GM23248 (cell line): ENCODE measurements at regions not wholly inside any gene's neighbourhood (a gene's known extent, or its start where the extent isn't known, plus 50 kb on each side); places are given as distances from the start of the nearest gene placed in this dataset. TPM values are rescaled to one million over a fixed set of nuclear protein-coding genes. Genes with fewer than 3 reads are reported as not detected.

ENCODE experiments used
- DNase-seq: peaks from one replicate; pipeline ENCODE4 v3.0.0-alpha.2; 2015
- H2AFZ ChIP-seq: fragments of 200-600 bp; sonication (generic); 2 replicates; pipeline ENCODE4 v1.6.1; 2016; ENCODE audit warnings: antibody characterized with exemption
- H3F3A ChIP-seq: fragments of 200-600 bp; sonication (generic); 2 replicates; pipeline ENCODE4 v1.6.1; 2016; ENCODE audit warnings: mild to moderate bottlenecking, antibody characterized with exemption, mixed run types; ENCODE audit not compliant: insufficient read depth
- H3K27ac ChIP-seq: fragments of 200-600 bp; sonication (generic); 2 replicates; pipeline ENCODE4 v1.5.1; 2016; ENCODE audit warnings: mild to moderate bottlenecking
- H3K27me3 ChIP-seq: fragments of 200-600 bp; sonication (generic); replicated peaks from 2 replicates; pipeline ENCODE4 v1.6.1; 2016; ENCODE audit warnings: mild to moderate bottlenecking; ENCODE audit not compliant: insufficient read depth
- H3K36me3 ChIP-seq: fragments of 200-600 bp; sonication (generic); 2 replicates; pipeline ENCODE4 v1.6.1; 2016; ENCODE audit warnings: low read depth, mild to moderate bottlenecking
- H3K4me1 ChIP-seq: fragments of 200-600 bp; sonication (generic); 2 replicates; pipeline ENCODE4 v1.6.1; 2016; ENCODE audit warnings: mild to moderate bottlenecking; ENCODE audit not compliant: insufficient read depth
- H3K4me2 ChIP-seq: fragments of 200-600 bp; sonication (generic); one replicate; pipeline ENCODE4 v1.6.1; 2016; ENCODE audit warnings: mild to moderate bottlenecking; ENCODE audit not compliant: unreplicated experiment
- H3K4me3 ChIP-seq: fragments of 200-600 bp; sonication (generic); 2 replicates; pipeline ENCODE4 v1.5.1; 2016; ENCODE audit warnings: mild to moderate bottlenecking
- H3K79me2 ChIP-seq: fragments of 200-600 bp; sonication (generic); 2 replicates; pipeline ENCODE4 v1.6.1; 2016; ENCODE audit warnings: mild to moderate bottlenecking; ENCODE audit not compliant: insufficient read depth
- H3K9ac ChIP-seq: fragments of 200-600 bp; sonication (generic); 2 replicates; pipeline ENCODE4 v1.6.1; 2016; ENCODE audit warnings: mild to moderate bottlenecking
- H3K9me2 ChIP-seq: fragments of 200-600 bp; sonication (generic); 2 replicates; pipeline ENCODE4 v1.6.1; 2016; ENCODE audit warnings: mixed run types, mild to moderate bottlenecking, moderate library complexity; ENCODE audit not compliant: insufficient read depth
- H3K9me3 ChIP-seq: fragments of 200-600 bp; sonication (generic); one replicate; pipeline ENCODE4 v1.6.1; 2017; ENCODE audit warnings: low read depth
- H4K20me1 ChIP-seq: fragments of 200-600 bp; sonication (generic); 2 replicates; pipeline ENCODE4 v1.6.0; 2016; ENCODE audit not compliant: insufficient read depth
- EZH2 ChIP-seq: fragments of 200-600 bp; sonication (generic); IDR thresholded peaks from 2 replicates; pipeline ENCODE4 v1.6.1; 2018; ENCODE audit warnings: antibody characterized with exemption, mild to moderate bottlenecking; ENCODE audit not compliant: insufficient read depth, poor library complexity, severe bottlenecking
- EZH2phosphoT487 ChIP-seq: fragments of 200-600 bp; sonication (generic); IDR thresholded peaks from 2 replicates; pipeline ENCODE4 v1.6.1; 2018; ENCODE audit warnings: antibody characterized with exemption, moderate library complexity, mild to moderate bottlenecking, low read depth; ENCODE audit not compliant: insufficient read depth
- WGBS, 2 experiments: methylation state at CpG; one replicate each; pipeline ENCODE4 v1.1.6; 2015 to 2017; ENCODE audit warnings: low lambda C conversion rate in 2 of 2, low coverage in 1 of 2; ENCODE audit errors: missing lambda C conversion rate in 2 of 2; 5-methylcytosine and 5-hydroxymethylcytosine counted together
- in situ Hi-C: fragments of 300-500 bp; cut with MboI; formaldehyde crosslinking; loops from 2 replicates; pipeline ENCODE4 v1.15.0; 2020
- small RNA-seq: library from RNA; depleted of rRNA; stranded (forward); fragments of <200 nt; gene quantifications from one replicate; pipeline ENCODE3, GENCODE V24; 2014; ENCODE audit warnings: low read depth, low replicate concordance

DNA sequence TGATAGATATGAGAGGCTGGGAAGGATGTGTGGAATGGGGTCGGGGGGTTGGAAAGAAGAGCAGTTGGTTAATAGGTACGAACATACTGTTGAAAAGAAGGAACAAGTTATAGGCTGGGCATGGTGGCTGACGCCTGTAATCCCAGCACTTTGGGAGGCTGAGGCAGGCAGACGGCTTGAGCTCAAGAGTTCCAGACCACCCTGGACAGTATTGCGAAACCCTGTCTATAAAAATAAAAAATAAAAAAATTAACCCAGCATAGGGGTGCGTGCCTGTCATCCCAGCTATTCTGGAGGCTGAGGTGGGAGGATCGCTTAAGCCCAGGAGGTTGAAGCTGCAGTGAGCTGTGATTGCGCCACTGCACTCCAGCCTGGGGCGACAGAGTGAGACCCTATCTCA, 58.5 kb upstream of the NHSL2 start:
- no peak overlapping the region for H3K4me2 ChIP-seq
- 0 out of 2 replicates have a peak, but pooled peaks cover 5% of the 10 kb centered on the region for H3K27me3 ChIP-seq
- H4K20me1 ChIP-seq = no peaks in the 10 kb centered on the region
- TF ChIP-seq EZH2 = no peak
- TF ChIP-seq EZH2phosphoT487 = no peak
- no peaks in the 10 kb centered on the region for H3K36me3 ChIP-seq
- no peaks in the 10 kb centered on the region for H3K4me1 ChIP-seq
- no peaks in the 10 kb centered on the region for H3K9me3 ChIP-seq
- H3K79me2 ChIP-seq = no peaks in the 10 kb centered on the region
- H3K4me3 ChIP-seq = no peak overlapping the region
- 42 to 54% methylated on average over 9 of the region's 9 CpGs for WGBS, 2 experiments
- H3F3A ChIP-seq = no peaks in the 10 kb centered on the region
- in situ Hi-C loops = no loop called here
- no peak overlapping the region for H2AFZ ChIP-seq
- no peak overlapping the region for H3K27ac ChIP-seq
- no peak overlapping the region for H3K9ac ChIP-seq
- H3K9me2 ChIP-seq = no peaks in the 10 kb centered on the region
- no peak for DNase-seq

DNA sequence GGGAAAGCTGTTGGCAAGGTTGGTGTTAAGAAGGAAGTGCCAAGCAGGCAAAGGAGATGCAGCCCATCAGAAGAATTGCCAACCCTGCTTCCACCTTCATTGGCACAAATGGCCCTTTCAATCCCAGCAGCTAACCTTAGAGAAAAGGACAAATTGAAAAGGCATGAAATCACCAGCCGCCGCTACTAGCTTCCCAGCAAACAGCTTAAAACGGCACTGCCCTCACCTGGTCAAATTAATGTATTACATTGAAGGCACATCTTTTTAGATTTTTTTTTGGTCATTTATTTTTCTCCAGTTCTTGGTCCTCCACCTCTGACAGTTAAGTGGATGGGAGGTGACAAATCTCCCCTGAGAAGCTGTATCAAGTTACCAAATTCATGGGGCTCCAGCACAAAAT, 51.0 kb upstream of the NHSL2 start:
- 0 to 2% methylated on average over 3 of the region's 3 CpGs for WGBS, 2 experiments
- no peaks in the 10 kb centered on the region for H3K79me2 ChIP-seq
- H3K9me3 ChIP-seq = no peaks in the 10 kb centered on the region
- no peak overlapping the region for H2AFZ ChIP-seq
- H4K20me1 ChIP-seq = no peaks in the 10 kb centered on the region
- DNase-seq = peak; percentile 59
- H3F3A ChIP-seq = no peaks in the 10 kb centered on the region
- no peak overlapping the region for H3K9ac ChIP-seq
- H3K9me2 ChIP-seq = no peaks in the 10 kb centered on the region
- no peaks in the 10 kb centered on the region for H3K36me3 ChIP-seq
- no peak overlapping the region for H3K4me3 ChIP-seq
- no peak overlapping the region for H3K4me2 ChIP-seq
- no peak overlapping the region for H3K27ac ChIP-seq
- no peaks in the 10 kb centered on the region for H3K4me1 ChIP-seq
- in situ Hi-C loops = no loop called here
- no peak for TF ChIP-seq EZH2
- no peak for TF ChIP-seq EZH2phosphoT487
- H3K27me3 ChIP-seq = no peaks in the 10 kb centered on the region

Small RNAs in the stretch of these regions (small RNA-seq; reads per million reads assigned to genes)
- not detected for gene BX276092.3
